Left ventricle myocardium superior (tissue), 1 donor: ENCODE measurements at regions not wholly inside any gene's neighbourhood (a gene's known extent, or its start where the extent isn't known, plus 50 kb on each side); places are given as distances from the start of the nearest gene placed in this dataset.
"Not testable (repeated sequence)": the region's sequence is repeated elsewhere in the genome, so short reads cannot be mapped to it uniquely, and the experiment has no call there.

Experiments used
- ATAC-seq: fragments of 200-7000 bp; cut with Tn5 transposase; one replicate; pipeline ENCODE4 v1.9.1; 2020; ENCODE audit warnings: mild to moderate bottlenecking, moderate library complexity
- DNase-seq: peaks from one replicate; pipeline ENCODE4 v3.0.0-alpha.2; 2020
- intact Hi-C: fragments of 100-400 bp; cut with micrococcal nuclease; formaldehyde crosslinking; loops from one replicate; pipeline ENCODE4 v1.11.0; 2022
- donor health status: DM: no; HTN: yes; CAD: no; lungs with severe emphysema.

GRCh38 chr3:177249203-177249602, 51.9 kb upstream of the TBL1XR1 start:
- DNase-seq (no peak), ATAC-seq (no peak)
- intact Hi-C loops, result no loop called here

- no peak for DNase-seq
- no peak for ATAC-seq
- intact Hi-C loops, result no loop called here
Measured at GRCh38 chr3:177250151-177250550, 52.9 kb upstream of the TBL1XR1 start.

DNA sequence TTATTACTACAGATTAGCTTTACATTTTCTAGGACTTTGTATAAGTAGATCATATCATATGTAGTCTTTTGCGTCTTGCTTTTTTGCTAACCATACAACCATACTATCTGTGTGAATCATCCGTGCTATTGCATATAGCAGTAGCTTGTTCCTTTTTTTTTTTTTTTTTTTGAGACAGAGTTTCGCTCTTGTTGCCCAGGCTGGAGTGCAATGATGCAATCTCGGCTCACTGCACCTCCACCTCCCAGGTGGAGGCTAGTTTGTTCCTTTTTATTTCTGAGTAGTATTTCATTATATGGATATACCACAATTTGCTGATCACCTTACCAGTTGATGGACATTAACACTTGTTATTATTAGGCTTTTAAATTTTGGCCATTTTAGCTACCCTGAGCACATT, 54.5 kb upstream of the TBL1XR1 start:
- no peak for ATAC-seq
- no peak for DNase-seq

DNA sequence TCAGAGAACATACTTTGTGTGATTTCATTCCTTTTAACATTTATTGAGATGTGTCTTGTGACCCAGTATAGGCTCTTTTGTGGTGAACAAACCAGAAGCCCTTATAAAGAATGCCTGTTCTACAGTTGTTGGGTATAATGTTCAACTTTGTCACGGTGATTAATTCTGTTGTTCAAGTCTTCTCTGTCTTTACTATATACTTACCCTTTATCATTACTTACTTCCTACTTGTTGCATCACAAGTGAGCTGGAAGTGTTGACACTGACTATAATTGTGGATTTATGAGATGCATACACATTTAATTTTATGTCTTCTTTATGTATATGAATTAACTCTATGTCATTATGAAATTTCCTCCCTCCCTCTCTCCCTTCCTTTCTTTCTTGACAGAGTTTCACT, 59.7 kb upstream of the TBL1XR1 start:
- intact Hi-C loops, result no loop called here
- ATAC-seq (no peak), DNase-seq (no peak)

More for the DNA sequence above, 54.5 kb upstream of the TBL1XR1 start:
- intact Hi-C loops, result no loop called here

DNA sequence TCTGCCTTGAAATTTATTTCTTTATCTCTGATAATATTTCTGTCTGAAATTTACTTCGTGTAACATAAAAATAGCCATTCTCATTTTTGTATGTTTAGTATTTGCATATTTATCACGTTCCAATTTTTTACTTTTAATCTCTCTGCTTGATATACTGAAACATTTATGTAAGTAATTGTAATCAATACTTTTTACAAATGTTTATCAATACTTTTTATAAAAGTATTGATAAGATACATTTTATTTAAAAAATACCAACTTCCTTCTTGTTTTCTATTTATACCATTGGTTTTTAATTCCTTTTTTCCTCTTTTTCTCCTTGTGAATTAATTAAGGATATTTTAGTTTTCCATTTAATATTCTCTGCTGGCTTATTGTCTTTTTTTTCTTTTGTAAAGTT, 60.3 kb upstream of the TBL1XR1 start:
- intact Hi-C loops, result no loop called here
- DNase-seq, result no peak

DNA sequence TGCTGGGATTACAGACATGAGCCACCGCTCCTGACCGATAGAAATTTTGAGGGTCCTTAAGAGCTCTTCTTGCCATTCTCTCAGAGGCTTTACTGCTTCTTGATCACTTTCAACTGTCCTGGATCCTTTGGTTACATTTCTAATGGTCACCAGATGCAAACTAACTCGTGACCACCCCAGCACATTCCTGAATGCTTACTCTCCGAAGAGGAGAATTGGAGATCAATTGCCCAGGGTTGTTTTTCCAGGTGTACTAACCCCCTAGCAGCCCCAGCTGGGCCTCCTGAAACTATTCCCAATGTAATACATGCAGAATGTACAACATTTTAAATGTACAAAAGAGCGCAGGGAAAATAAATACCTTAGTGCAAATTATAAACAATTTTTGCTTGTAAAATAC, 65.1 kb upstream of the TBL1XR1 start:
- DNase-seq (no peak), ATAC-seq (no peak)
- intact Hi-C loops, result no loop called here

More for the DNA sequence above, 60.3 kb upstream of the TBL1XR1 start:
- ATAC-seq, result no peak

DNA sequence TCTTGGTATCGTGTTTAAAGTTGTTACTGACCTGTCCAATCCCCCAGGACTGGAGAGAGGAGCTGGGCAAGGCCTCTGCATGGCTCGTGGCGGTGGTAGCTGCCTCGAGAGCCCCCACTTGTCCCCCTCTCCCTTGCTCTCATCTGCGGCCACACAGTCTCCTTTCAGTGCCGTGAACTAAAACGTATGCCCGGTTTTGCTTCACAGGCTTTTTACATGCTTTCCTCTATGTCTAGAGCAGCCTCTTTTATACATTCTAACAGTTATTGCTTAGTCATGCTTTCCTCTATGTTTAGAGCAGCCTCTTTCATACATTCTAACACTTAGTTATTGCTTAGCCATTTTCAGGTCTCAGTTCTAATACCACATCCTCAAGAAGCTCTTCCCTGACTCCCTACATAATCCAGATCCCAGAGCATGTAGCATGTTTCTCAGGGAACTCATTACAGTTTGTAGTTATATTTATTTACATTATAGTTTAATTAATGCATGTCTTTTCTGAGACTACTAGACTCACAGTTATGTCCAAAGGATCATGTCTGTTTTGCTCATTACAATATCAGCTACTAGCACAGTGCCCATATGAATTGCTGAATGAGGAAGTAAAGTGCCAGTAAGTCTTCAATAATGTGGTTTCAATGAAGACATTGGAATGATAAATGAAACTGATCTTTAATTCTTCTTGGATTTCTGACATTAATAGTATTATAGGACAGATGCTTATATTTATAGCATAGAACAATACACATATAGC, 66.5 kb upstream of the TBL1XR1 start:
- no peak for ATAC-seq
- intact Hi-C loops, result no loop called here
- DNase-seq, result no peak

DNA sequence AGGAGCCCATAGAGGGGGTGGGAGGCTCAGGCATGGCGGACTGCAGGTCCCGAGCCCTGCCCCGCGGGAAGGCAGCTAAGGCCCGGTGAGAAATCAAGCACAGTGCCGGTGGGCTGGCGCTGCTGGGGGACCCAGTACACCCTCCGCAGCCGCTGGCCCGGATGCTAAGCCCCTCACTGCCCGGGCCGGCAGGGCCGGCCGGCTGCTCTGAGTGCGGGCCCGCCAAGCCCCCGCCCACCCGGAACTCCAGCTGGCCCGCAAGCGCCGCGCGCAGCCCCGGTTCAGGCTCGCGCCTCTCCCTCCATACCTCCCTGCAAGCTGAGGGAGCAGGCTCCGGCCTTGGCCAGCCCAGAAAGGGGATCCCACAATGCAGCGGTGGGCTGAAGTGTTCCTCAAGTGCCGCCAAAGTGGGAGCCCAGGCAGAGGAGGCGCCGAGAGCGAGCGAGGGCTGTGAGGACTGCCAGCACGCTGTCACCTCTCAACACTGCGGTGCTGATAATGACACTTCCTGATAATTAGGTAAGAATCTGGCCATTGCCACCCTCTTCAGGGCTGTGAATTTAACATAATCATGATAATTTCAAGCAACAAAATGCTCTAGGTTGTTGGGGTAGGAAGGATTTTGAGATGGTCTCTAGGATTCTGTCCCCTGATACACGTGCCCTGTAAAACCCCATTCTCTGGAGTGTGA, 74.7 kb upstream of the TBL1XR1 start:
- intact Hi-C loops, DNase-seq: not testable (repeated sequence)
- ATAC-seq, result peak; percentile 33

- intact Hi-C loops, result no loop called here
- ATAC-seq (no peak), DNase-seq (no peak)
Measured at GRCh38 chr3:177278016-177278415, 80.7 kb upstream of the TBL1XR1 start.

GRCh38 chr3:177279118-177279815, 82.0 kb upstream of the TBL1XR1 start:
- intact Hi-C loops, result no loop called here
- no peak for ATAC-seq

GRCh38 chr3:177281292-177282118, 84.2 kb upstream of the TBL1XR1 start:
- peak; percentile 13 for ATAC-seq
- no peak for DNase-seq

More at GRCh38 chr3:177279118-177279815, 82.0 kb upstream of the TBL1XR1 start:
- no peak for DNase-seq

GRCh38 chr3:177282119-177282655, 84.9 kb upstream of the TBL1XR1 start:
- DNase-seq (no peak), ATAC-seq (no peak)
- intact Hi-C loops, result no loop called here

More at GRCh38 chr3:177281292-177282118, 84.2 kb upstream of the TBL1XR1 start:
- intact Hi-C loops, result no loop called here

GRCh38 chr3:177283983-177284382, 86.7 kb upstream of the TBL1XR1 start:
- DNase-seq (no peak), ATAC-seq (no peak)
- intact Hi-C loops, result no loop called here

- DNase-seq, result peak; percentile 57
- ATAC-seq, result peak; percentile 81
- intact Hi-C loops, result no loop called here
Measured at GRCh38 chr3:177284383-177284881, 87.2 kb upstream of the TBL1XR1 start.

GRCh38 chr3:177286034-177286433, 88.8 kb upstream of the TBL1XR1 start:
- intact Hi-C loops, result no loop called here
- ATAC-seq (no peak), DNase-seq (no peak)

- intact Hi-C loops, result no loop called here
- DNase-seq (no peak), ATAC-seq (no peak)
Measured at GRCh38 chr3:177287231-177287630, 89.9 kb upstream of the TBL1XR1 start.

DNA sequence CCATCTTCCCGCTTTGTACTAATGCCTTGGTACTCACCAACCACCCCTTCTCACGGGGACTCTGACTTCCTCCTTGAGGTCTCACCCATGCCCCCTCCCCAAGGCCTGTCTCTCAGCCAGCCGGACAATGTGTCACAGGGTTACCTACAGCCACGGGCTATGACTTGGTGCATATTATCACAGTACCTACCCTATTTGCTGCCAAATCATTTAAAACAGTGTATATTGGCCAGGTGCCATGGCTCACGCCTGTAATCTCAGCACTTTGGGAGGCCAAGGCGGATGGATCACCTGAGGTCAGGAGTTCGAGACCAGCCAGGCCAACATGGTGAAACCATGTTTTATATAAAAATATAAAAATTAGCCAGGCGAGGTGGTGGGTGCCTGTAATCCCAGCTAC, 93.4 kb upstream of the TBL1XR1 start:
- no peak for DNase-seq
- ATAC-seq, result no peak
- intact Hi-C loops, result loop anchor here (10.0 kb wide), 1 partner anchor 54 kb away; no protein-coding TSS in a partner anchor

- intact Hi-C loops, result loop anchor here (10.0 kb wide), 1 partner anchor 51 kb away; no protein-coding TSS in a partner anchor
- ATAC-seq, result peak; percentile 94
- peak; percentile 62 for DNase-seq
Measured at GRCh38 chr3:177294221-177294620, 96.9 kb upstream of the TBL1XR1 start.

DNA sequence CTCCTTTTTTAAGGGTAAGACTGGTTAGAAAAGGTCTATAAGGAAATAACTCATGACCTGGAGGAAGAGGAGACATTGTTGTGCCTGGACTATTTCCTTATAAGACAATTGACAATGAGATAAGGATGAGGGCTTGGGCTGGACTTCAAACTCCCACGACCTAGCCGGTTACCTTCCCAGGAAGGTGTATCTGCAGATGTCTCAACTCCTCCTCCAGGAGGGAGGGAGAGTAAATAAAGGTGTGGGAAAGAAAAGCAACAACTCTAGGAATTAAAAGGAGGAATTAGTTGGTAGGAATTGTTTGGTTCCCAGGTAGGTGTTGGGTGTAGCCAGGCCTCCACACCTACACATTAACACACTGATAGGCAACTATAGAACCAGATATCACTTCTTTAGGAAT, 97.8 kb upstream of the TBL1XR1 start:
- intact Hi-C loops, result loop anchor here (10.0 kb wide), 1 partner anchor 50 kb away; no protein-coding TSS in a partner anchor
- no peak for ATAC-seq

More for the DNA sequence above, 97.8 kb upstream of the TBL1XR1 start:
- no peak for DNase-seq
